Heart right ventricle (tissue), 16 donors: ENCODE measurements at regions not wholly inside any gene's neighbourhood (a gene's known extent, or its start where the extent isn't known, plus 50 kb on each side); places are given as distances from the start of the nearest gene placed in this dataset.

Experiments
- ATAC-seq, 8 donors: fragments of 200-7000 bp; cut with Tn5 transposase; one replicate each; pipeline ENCODE4 v1.9.1; 2020; ENCODE audit warnings: mild to moderate bottlenecking in 8 of 8, moderate library complexity in 8 of 8, moderate number of reproducible peaks in 1 of 8
- DNase-seq, 2 donors: peaks; one replicate each; pipeline ENCODE4 v3.0.0-alpha.2; 2020
- H3K27ac ChIP-seq, 10 donors: fragments of 200-600 bp; sonication (generic) in 2 of 10; one replicate each; pipeline versions ENCODE4 v1.5.0 to v1.8.0; 2020 to 2022; ENCODE audit warnings: mild to moderate bottlenecking in 3 of 10
- H3K27me3 ChIP-seq, 7 donors: fragments of 200-600 bp; one replicate each; pipeline ENCODE4 v1.8.0; 2021 to 2022; ENCODE audit warnings: mild to moderate bottlenecking in 2 of 7
- H3K36me3 ChIP-seq, 9 donors: fragments of 200-600 bp; sonication (generic) in 1 of 9; one replicate each; pipeline versions ENCODE4 v1.5.0 to v1.8.0; 2020 to 2022; ENCODE audit warnings: mild to moderate bottlenecking in 2 of 9
- H3K4me1 ChIP-seq, 9 donors: fragments of 200-600 bp; sonication (generic) in 1 of 9; one replicate each; pipeline versions ENCODE4 v1.5.0 to v1.8.0; 2020 to 2022; ENCODE audit warnings: mild to moderate bottlenecking in 4 of 9
- H3K4me3 ChIP-seq, 10 donors: fragments of 200-600 bp; sonication (generic) in 2 of 10; one replicate each; pipeline versions ENCODE4 v1.5.0 to v1.8.0; 2020 to 2022; ENCODE audit warnings: mild to moderate bottlenecking in 7 of 10, moderate library complexity in 2 of 10
- H3K9me3 ChIP-seq, 11 donors: fragments of 200-600 bp in 10 of 11; sonication (generic) in 2 of 11; one replicate each; pipeline versions ENCODE4 v1.5.0 to v1.8.0; 2013 to 2022; ENCODE audit warnings: mild to moderate bottlenecking in 2 of 11, control low read depth in 1 of 11, moderate library complexity in 1 of 11
- WGBS, 2 donors: extraction: QIAGEN DNeasy Blood & Tissue Kit; methylation state at CpG; one replicate each; pipeline ENCODE4 v1.1.7; 2013; ENCODE audit warnings: inconsistent platforms in 1 of 2; 5-methylcytosine and 5-hydroxymethylcytosine counted together
- intact Hi-C, 10 donors: fragments of 100-400 bp; cut with DNase I; formaldehyde crosslinking; loops; one replicate each; pipeline versions ENCODE4 v1.11.1 to v1.14.2; 2022
- TF ChIP-seq, protein P1 (sequence below), 9 donors: fragments of 200-600 bp; sonication (generic) in 2 of 9; IDR thresholded peaks; one replicate each; pipeline versions ENCODE4 v1.5.0 to v1.8.0; 2021 to 2022; ENCODE audit warnings: antibody characterized with exemption in 9 of 9, mild to moderate bottlenecking in 5 of 9, moderate library complexity in 1 of 9
- donor health status: Arrhythmogenic right ventricular cardiomyopathy.
- donor health status: ischemic (EF 13 %, LVEDD 7.1; RV severe dilation, severe dysfunction).
- donor health status: healthy with polysubstance abuse.
- donor health status: DM: no; HTN: yes; CAD: no.
- donor health status: DM: no; HTN: no; CAD: no.
- donor health status: ischemic (EF 25% LVEDD 6.9; RV normal size, moderate dysfunction).
- donor health status: ischemic (EF 25% LVEDD 5.7; RV mildly dilated, moderate dysfunction).
- donor health status: healthy.
- donor health status: DM: yes; HTN: yes; CAD: no.
- donor health status: Ischemic cardiomyopathy.
- donor health status: ischemic (EF 35%, LVEDD 5.7; RV mildly dilated, moderate dysfunction).
- donor health status: nonischemic (EF 11% LVEDD 7.7; RV severe dilation, severe dysfunction).
- donor health status: DM: yes; HTN: yes; CAD: no.
- donor health status: PGD.
- donor health status: ischemic (EF 29% LVEDD 5.4; RV normal size, mild dysfunction).
- donor health status: nonischemic (EF 23%, LVEDD 6.1; RV moderate dilation, normal function).

DNA sequence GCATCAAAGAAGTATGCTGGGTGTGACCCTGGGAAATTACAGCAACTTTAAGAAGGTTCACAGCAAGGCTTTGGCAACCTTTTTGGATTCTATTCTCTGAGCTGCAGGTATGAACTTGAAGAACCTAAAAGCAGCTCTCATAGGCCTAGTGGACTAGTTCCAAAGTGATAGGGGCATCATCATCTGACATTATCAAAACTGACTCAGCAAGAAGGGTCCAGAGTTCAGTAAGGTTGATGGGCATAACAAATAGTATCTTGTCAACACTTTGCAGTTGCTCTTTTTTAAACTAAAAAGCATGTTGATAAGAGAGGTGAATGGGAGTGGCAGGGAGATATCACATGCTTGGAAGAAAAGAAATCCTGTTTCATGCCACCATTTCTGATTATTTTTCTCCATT, 249.3 kb downstream of the ZNF674 start:
- ATAC-seq: no peak
- Histone ChIP-seq H3K27me3 (peaks cover 0 to 45% (median 0%) of the 10 kb centered on the region in 7 donors), H3K27ac (no peak overlapping the region), H3K4me1 (no peaks in the 10 kb centered on the region), H3K4me3 (no peak overlapping the region), H3K36me3 (no peaks in the 10 kb centered on the region), H3K9me3 (no peaks in the 10 kb centered on the region)
- intact Hi-C loops: no loop called here
- no peak for DNase-seq
- TF ChIP-seq, protein P1, sequence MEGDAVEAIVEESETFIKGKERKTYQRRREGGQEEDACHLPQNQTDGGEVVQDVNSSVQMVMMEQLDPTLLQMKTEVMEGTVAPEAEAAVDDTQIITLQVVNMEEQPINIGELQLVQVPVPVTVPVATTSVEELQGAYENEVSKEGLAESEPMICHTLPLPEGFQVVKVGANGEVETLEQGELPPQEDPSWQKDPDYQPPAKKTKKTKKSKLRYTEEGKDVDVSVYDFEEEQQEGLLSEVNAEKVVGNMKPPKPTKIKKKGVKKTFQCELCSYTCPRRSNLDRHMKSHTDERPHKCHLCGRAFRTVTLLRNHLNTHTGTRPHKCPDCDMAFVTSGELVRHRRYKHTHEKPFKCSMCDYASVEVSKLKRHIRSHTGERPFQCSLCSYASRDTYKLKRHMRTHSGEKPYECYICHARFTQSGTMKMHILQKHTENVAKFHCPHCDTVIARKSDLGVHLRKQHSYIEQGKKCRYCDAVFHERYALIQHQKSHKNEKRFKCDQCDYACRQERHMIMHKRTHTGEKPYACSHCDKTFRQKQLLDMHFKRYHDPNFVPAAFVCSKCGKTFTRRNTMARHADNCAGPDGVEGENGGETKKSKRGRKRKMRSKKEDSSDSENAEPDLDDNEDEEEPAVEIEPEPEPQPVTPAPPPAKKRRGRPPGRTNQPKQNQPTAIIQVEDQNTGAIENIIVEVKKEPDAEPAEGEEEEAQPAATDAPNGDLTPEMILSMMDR (IDR thresholded peaks at IDR 0.05): no peak

DNA sequence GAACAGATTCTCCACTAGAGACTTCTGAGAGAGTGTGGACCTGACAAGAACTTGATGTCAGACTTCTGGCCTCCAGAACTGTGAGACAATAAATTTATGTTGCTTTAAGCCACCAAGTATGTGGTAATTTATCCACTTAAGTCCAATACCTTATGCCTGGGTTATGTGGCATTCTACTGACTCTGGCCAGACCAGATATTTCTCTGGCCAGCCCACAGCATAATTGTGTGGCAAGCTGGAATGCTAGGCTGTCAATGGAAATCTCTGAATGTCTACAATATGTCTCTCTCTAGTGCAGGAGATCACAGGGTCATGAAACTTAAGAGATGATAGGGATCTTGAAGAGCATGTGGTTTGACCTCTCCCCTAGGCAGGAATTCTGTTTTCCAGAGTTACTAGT, 251.0 kb downstream of the ZNF674 start:
- TF ChIP-seq, protein P1 (IDR thresholded peaks at IDR 0.05): no peak
- Histone ChIP-seq H3K4me1 (no peaks in the 10 kb centered on the region), H3K27ac (no peak overlapping the region), H3K36me3 (no peaks in the 10 kb centered on the region), H3K9me3 (peaks cover 0 to 4% (median 0%) of the 10 kb centered on the region in 11 donors), H3K27me3 (peaks cover 0 to 39% (median 0%) of the 10 kb centered on the region in 7 donors), H3K4me3 (no peak overlapping the region)
- no peak for DNase-seq
- no peak for ATAC-seq
- intact Hi-C loops: no loop called here

DNA sequence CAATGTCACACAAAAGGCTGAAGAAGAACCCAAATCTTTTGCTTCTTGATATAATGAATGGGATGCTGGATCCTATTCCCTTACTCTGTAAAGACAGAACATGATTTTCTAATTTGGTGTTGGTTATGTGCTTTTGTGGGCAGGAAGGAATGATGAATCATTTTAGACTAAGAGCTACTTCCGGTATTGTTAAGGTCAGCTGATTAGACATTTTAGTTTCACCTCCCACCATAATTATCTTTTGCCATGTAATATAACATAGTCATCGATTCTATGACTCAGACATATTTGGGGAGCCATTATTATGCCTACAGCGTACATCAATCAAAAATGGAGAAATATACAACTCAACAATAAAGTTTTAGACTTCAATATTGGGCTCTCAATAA, 265.3 kb downstream of the ZNF674 start:
- peaks cover 0 to 9% (median 0%) of the 10 kb centered on the region in 9 donors for H3K4me1 ChIP-seq
- no peak overlapping the region for H3K27ac ChIP-seq
- H3K36me3 ChIP-seq: no peaks in the 10 kb centered on the region
- DNase-seq: no peak
- intact Hi-C loops: no loop called here
- no peaks in the 10 kb centered on the region for H3K9me3 ChIP-seq
- TF ChIP-seq, protein P1 (IDR thresholded peaks at IDR 0.05): no peak
- H3K4me3 ChIP-seq: no peak overlapping the region
- WGBS, 2 donors: 62 to 77% methylated on average over 3 of the region's 3 CpGs
- H3K27me3 ChIP-seq: peaks cover 0 to 5% (median 0%) of the 10 kb centered on the region in 7 donors
- no peak for ATAC-seq

DNA sequence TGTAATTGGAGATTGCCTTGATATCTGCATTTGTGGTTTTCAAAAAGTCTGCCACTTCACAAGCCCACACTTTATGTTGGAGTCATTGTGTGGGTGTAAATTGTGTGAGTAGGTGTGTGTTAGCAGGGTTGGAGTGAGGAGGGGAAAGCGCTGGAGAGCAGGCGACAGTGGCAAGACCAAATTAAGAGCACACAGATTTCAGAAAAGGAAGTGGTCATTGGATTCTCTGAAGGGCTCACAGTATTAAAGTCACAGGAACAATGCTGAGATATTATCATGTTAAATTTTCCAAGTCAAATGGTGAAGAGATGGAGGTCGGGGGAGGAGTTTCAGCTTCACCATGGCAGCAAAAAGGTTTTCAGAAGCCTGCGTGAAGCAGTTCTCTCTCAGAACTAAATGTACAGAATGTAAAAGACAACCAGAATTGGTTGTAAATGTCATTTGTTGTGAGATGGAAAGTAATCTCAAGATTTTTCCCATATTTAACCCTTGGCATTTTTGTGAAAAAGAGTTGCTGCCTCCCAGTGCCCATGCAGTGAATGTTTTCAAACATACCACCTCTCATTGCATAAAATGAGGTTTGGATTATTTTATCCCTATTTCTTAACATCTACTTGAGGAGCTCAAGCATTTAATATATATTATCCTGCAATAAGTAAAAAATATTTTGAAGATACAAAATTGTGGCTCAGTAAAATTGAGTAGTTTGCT, 265.9 kb downstream of the ZNF674 start:
- TF ChIP-seq, protein P1 (IDR thresholded peaks at IDR 0.05): no peak
- Histone ChIP-seq H3K27me3 (peaks cover 0 to 5% (median 0%) of the 10 kb centered on the region in 7 donors), H3K27ac (no peak overlapping the region), H3K36me3 (no peaks in the 10 kb centered on the region), H3K9me3 (no peaks in the 10 kb centered on the region), H3K4me1 (peaks cover 0 to 9% (median 0%) of the 10 kb centered on the region in 9 donors), H3K4me3 (no peak overlapping the region)
- WGBS, 2 donors: 53 to 64% methylated on average over 4 of the region's 4 CpGs
- intact Hi-C loops: no loop called here
- ATAC-seq: no peak
- DNase-seq: no peak
